ENCODE measurements at regions not wholly inside any gene's neighbourhood (a gene's known extent, or its start where the extent isn't known, plus 50 kb on each side); places are given as distances from the start of the nearest gene placed in this dataset.
A peak's percentile ranks its signal among the peaks of the same experiment; 100 is the strongest.

DNA sequence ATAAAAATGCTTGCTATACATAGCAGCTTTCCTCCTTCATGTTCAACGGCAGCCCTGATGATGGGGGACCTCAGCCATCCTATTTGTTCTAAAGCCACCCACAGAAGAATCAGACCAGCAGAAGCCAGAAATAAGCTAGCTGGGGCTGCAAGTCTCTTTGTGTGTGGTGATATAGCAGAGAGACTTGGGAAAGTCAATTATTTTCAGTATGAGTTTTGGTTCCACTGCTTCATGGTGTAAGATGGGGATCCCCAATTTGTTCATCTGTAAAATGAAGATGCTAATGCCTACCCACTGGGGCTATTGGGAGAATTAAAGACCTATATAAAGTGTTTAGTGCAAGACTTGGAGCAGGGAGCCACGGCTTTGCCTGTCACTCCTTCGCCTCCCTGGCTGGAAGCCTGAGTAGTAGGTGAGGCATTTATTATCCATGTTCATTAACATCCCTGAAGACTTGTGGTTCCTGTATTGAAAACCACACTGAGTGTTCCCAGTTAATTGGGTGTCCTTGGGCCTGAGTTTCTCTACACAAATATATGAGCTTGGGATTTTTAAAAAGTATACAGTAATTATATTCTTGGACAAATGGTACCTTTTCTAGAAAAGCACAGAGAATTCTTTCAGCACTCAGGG is 210.1 kb upstream of the SLC24A2 start:
- DNase-seq (ENCODE audit: low spot score) = no peak

DNA sequence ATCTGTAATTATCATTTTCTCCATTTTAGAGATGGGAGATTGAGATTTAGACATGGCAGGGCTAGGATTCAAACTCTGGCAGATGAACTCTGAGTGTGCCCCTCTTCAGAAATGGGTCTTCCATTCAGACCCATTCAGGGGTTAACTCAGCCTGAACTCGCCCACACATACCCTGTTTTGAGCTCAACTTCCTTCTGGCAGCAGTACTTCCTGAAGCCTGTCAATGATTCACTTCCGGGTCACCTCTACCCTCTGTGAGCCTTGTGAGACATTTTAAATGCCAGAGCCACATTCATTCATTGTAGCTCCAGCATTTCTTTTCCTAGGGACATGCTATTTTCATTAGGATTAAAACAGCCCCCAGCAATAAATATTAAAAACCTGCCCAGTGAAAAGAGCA is 209.3 kb upstream of the SLC24A2 start:
- DNase-seq (ENCODE audit: low spot score) = no peak

DNA sequence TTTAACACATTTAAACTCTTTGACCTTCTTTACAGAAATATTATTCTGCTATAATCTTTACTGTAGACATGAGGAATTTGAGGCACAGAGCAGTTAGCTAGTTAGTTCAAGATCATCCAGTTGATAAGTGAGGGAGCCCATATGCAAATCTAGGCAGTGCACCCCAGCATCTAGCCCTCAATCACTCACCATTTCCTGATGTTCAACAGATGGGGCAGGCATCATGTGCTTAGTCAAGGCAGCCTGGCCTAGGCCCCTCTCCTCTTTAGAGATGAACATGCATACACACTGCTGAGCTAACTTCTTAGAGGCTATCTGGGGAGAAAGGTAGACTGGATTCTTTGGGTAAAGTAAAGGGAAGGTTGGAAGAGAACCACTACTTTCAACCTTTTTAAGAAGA is 206.8 kb upstream of the SLC24A2 start:
- DNase-seq (ENCODE audit: low spot score) = no peak

DNA sequence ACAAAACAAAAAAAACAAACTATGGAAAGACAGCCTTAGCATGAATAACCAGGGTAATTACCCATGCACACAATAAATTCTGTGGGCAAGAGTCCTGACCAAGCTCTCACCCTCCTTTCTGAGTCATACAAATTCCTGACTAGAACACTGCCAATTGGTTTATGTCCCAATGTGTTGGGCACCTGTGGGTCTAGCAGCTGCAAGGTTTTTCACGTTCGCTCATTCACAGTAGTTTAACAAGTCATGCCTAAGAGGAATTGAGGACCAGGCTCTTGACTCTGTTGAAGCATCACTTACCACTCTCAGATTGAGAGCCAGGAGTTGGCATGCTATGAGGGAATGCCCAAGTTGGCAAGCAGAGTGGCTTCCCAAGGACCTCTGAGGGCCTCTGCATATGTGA is 205.5 kb upstream of the SLC24A2 start:
- DNase-seq (ENCODE audit: low spot score) = no peak

DNA sequence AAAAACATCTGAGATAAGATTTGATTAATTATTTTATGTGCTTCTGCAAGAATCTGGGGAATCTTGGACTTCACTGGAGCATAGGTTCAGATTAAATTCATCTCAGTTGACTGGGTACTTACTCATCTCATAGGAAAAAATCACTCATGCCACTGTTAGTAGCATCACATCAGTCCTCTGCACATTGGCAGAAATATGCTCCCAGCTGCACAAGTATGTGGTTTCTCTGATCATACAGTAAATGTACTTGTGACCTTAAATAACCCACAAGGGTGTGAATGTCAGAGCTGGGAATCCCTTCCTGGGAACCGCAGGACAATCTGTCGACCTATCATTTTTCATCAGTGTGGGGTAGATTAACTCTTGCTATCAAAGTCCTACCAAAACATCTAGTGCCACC is 203.7 kb upstream of the SLC24A2 start:
- DNase-seq (ENCODE audit: low spot score) = no peak

DNA sequence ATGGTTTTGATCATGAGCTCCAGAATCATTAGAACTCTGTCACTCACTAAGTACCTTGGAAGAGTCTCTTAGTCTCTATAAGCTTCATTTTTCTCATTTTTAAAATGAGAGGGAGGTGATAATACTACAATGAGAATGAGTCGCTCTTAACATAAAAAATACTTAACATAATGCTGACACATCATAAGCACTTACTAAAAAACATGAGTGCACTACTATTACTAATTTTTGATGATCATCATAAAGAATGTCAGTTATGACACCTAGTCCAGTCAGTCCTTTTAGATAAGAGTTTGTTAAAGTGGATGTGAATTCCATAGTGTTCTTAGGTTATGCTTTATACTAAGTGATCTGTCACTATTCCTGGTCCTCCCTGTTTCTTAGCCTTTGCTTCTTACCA is 200.4 kb upstream of the SLC24A2 start:
- DNase-seq (ENCODE audit: low spot score) = no peak

DNA sequence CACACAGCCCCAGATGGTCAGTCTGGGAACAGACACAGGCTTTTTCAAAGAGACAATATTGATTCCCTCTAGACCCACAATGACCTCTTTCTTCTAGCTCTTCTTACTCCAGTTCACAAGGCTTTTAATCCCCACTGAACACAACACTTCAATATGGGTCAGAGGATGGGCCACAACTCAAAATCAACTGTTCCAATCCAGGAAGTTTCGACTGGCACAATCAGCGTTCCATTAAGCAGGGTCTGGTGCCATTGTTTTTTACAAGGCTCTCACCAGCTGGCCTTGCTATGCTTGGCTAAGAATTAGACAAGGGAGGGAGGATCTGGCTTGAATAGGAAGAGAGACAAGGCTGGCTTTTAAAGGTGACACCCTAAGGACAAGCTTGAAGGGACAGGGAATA is 199.4 kb upstream of the SLC24A2 start:
- DNase-seq (ENCODE audit: low spot score) = no peak

DNA sequence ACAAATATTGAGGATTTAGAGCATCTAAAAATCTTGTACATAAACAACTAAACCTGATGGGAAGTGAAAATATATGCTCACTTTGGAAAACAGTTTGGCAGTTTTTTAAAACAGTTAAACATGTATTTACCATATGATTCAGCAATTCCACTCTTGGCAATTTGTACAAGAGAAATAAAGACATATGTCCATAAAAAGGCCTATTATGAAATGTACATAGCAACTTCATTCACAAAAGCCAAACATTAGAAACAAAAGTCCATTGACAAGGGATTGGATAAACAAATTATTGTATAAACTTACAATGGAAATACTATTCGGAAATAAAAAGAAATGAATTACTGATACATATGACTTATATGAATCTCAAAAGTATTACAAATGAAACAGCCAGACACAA is 196.2 kb upstream of the SLC24A2 start:
- no peak for DNase-seq (ENCODE audit: low spot score)

DNA sequence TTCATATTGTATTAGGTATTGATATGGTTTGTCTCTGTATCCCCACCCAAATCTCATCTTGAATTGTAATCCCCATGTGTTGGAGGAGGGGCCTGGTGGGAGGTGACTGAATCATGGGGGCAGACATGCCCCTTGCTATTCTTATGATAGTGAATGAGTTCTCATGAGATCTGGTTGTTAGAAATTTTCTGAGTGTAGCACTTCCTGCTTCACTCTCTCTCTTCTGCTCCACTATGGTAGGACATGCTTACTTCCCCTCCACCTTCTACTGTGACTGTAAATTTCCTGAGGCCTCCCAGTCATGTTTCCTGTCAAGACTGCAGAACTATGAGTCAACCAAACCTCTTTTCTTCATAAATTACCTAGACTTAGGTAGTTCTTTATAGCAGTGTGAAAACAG is 187.4 kb upstream of the SLC24A2 start:
- peak; percentile 26 for DNase-seq (ENCODE audit: low spot score)

DNA sequence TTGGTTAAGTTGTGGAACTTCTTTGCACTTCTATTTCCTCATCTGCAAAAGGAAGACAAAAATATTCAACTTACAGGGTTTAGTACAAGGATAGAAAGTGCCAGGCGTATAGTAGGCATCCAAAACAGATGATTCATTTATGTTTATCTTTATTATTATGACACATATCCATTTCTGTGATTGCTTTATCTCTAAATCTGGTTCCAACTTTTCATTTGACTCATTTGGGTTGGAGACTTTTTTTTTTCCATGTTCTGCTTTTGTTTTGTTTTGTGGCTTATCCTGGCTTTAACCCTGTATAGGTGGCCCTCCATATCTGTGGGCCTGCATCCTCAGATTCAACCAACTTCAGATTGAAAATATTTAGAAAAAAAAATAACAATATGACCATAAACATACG is 186.7 kb upstream of the SLC24A2 start:
- no peak for DNase-seq (ENCODE audit: low spot score)

DNA sequence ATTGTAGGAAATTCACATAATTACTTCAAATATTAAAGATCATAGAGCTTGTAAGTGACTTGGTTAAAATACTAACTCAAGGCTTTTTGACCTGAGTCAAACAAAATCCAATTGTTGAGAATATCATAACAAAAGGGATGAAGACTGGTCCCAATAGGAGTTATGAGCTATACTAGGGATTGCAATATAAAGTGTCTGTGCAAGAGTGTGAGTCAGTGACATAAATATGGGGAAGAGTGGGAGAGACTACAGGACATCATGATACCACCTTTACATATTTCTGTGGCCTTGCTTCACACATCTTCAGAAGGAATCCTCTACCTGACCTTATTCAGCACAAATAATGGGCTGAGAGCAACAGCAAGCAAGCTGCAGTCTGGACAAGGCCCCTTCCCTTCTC is 180.9 kb upstream of the SLC24A2 start:
- no peak for DNase-seq (ENCODE audit: low spot score)

DNA sequence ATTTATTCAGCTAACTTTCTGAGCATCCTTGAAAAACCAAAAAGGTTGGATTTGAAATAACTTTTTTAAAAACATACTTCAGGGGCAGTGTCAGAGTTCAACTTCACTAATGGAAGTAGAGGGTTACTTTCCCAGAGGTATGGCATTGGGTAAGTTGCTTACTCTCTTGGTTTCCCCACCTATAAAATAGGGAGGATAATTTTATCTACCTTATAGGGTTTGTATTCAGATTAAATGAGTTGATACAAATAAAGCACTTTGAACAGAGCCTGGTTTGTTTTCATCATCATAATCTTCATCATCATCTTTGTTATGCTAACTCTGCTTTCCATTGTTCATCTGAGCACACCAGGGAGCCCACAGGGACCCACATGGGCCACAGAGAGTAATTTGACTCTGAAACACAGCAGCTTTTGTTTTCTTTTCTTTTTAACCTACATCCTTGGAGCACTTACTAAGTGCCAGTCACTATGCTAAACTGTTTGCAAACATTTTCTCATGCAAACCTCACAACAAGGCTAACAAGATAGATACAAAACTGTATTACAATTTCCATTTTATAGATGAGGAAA is 179.1 kb upstream of the SLC24A2 start:
- no peak for DNase-seq (ENCODE audit: low spot score)

DNA sequence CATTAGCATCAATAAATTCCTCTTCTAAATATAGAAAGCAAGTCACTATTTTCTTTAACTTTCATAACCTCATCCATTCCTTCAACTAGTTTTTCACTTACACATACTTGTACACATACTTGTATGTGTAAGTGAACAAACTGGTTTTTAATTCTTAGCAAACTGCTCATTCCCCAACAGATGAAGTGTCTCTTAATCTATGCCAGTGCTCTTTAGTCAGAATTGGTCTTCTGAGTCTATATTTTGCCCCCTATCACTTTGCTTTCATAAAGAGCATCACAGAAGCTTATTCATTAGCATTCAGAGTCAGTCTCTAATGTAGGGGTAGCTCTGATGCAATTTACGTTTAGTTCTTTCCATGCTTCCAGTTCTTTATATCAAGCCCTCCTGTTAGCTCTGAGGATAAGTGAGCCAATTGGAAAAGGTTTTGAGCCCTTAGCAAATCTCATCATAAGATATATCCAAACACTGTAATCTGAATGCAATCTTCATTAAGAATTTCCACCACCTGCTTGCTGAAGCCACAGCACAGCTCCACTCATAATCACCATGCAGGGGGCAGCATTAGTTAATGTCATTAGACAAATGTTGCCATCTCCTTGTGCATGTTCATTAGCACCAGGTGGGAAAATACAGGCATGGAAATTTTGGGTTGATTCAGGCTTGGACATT is 178.5 kb upstream of the SLC24A2 start:
- DNase-seq (ENCODE audit: low spot score) = no peak

DNA sequence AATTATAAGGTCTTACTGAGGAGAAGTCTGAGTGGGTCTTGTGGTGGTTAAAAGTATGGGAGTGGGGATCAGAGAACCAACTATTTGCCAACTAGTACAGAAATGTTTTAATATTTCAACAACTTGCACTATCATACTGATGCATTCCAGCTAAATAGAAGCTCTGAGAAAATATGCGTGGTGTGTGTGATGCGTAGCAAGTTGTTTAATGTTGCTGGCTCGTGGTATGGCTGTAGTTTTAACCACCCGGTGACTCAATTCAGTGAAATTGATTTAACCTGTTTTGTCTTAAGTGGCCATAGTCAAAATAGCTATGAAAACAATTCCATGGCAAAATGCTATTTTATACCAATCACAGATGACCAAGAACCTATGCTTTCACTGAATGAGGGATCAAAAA is 176.5 kb upstream of the SLC24A2 start:
- DNase-seq (ENCODE audit: low spot score) = no peak

DNA sequence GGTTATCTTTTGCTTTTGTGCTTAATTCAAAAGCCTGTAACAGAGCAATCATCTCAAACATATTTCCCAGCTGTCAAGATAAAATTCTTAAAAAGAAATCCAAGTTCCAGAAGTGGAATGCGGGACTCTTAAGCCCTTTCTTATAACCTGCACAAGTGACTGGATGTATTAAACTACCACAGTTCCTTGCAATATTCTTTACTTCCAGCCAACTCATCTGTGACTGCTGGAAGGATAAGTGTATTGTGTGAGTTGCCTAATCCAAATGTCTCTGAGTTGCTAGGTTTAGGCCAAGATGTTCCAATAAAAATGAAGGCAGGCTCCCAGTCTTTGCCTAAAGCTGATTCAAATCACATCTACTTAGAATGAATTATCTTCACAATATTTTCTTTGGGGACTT is 159.2 kb upstream of the SLC24A2 start:
- no peak for DNase-seq (ENCODE audit: low spot score)

DNA sequence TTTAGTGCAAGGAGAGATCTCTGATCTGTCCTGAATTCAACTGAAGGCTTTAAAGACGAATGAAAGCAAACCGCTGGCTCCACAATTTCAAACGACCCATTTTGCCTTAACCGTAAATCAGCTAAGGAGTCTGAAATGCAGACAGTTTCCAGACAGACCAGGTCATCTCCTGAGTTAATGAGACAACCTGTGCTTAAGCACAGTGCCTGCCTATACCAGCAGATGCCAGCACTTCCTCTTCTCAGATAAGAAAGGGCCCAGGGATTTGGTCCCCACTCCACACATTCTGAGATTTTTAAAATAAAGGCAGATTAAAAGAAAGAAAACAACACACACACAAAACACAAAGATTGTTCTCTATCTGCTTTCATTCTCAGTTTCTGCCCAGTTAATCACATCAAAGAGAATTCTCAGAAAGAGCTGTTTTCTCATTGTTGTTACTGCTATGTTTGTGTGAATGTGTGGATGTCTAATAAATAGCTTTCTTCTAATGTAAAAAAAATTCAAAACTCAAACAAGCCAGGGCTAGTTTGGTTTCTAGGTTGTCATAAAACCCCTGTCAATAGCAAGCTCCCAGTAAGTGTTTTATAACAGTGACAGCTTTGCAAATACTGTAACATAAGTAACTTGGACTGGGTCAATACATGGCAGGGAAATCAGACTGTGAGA is 157.7 kb upstream of the SLC24A2 start:
- no peak for DNase-seq (ENCODE audit: low spot score)

DNA sequence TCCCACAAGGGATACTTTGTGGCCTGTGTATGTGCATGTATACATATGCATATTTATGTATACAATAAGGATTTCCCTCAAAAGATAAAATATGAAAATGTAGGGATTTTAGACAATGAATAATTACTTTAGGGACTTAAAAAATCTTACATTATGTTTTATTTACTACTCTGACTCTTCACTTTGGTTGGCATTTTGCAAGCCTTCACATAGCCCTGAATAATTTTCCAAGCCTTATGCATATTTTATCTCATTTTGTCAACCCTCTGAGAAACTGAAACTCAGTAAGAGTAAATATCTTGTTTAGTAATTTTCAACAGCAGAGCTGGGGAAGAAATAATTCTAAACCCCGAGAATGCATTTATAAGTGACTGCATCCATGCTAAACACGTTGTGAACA is 153.0 kb upstream of the SLC24A2 start:
- DNase-seq (ENCODE audit: low spot score) = no peak

DNA sequence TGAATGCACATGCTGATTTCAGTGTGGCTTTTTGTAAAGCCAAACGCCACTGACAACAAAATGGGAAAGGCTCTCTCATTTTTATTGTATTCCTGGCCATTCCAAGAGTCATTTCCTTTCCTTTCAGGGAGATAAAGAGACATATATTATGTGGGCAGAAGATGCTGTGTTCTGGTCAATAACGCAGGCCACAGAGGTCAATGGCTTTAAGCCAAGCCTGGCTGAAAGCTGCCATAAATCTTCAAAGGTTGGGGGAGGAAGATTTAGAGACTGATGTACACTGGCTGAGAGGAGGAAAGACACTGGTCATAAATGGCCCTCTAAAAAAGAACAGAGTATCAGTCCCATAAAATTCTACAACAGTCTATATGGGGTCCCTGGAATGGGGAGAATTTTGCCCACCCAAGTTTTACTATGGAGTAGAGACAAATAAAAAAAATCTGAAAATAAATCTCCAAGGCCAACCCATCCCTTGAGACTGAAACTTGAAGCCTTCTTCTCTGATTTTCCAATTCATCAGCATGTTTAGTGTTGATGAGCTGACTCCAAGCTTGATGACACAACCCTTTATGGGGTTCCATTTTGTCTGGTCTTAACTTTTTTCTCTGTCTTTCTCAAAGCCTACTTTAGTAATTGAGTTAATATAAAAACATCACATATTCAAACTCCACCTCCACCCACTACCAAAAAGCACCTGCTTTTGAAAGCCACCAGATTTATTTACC is 152.1 kb upstream of the SLC24A2 start:
- no peak for DNase-seq (ENCODE audit: low spot score)

DNA sequence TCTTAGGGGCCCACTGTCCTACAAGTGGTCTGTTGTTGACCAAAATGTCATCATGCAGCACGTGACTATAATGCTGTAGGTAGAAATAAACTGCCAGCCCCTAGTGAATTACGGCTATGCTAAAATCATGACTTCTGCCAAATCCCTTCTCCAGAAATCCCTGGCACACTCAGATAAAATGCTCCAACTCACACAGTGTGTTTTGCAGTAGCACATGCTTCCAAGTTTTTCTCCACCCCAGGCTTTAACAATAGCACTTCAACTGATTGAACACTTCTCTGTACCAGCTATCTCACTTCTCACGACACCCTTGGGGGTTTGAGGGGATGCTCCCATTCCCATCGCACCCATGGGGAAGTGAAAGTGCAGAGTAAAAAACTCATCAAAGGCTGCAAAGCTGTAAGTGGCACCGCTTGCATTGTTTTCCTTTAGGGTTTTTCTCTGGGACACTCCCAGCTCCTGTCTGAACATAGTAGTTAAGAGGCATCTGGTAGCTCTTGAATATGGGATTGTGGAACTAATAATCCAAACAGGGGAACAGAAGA is 151.0 kb upstream of the SLC24A2 start:
- DNase-seq (ENCODE audit: low spot score) = no peak

DNA sequence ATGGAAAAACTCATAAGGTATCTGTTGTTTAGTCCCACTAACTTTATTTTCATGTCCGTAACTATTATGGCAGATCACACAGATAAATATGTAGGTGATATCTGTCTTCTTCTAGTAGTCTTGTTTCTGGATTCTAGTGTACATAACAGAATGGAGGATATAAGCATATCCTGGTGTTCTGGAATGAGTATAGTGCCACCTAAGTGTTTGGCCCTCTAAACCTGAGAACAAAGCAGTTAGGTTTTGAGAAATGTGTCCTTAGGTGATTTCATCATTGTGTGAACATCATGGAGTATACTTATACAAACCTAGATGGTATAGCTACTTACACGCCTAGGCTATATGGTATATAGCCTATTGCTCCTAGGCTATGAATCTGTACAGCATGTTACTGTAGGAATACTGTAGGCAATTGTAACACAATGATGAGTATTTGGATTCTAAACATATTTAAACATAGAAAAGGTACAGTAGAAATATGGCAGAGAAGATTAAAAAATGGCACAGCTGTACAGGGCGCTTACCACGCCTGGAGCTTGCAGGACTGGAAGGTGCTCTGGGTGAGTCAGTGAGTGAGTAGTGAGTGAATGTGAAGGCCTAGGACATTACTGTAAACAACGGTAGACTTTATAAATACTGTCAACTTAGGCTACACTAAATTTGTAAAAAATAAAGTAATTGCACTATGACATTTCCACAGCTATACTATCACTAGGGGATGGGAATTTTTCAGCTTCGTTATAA is 150.3 kb upstream of the SLC24A2 start:
- DNase-seq (ENCODE audit: low spot score) = no peak

DNA sequence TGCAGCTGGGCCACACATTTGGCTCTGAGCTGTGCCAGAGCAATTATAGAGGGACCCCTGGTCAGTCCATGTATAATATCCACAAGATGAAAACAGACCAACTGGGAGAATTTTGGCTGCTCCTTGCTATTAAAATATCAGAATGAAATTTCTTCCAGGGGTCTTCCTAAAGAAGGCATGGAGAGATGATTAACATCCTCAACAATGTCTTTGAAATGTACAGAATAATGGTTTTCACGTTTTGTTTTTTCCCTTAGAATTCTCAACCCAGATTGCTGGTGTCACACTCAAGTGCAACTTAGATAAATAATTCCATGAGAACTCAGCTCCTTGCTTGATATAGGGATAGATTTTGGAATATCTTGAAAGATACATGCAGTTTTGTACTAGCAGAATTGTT is 148.3 kb upstream of the SLC24A2 start:
- no peak for DNase-seq (ENCODE audit: low spot score)

DNA sequence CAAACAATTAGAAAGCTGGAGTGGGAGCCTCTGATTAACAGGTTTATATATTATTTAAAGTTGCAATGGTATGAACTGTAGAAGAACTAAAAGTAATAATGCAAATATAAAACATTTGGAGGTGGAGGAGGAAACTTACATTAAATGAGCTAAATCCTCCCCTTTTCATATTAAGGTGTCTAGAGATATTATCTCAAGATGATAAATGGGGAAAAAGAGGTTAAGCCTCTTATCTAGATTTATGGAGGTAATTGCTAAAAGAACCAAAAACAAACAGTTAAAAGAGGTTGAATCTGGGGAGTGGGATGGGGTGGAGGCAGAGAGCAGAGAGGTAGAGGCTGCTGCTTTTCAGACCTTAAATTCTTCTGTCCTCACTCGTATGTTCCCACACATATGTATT is 147.8 kb upstream of the SLC24A2 start:
- no peak for DNase-seq (ENCODE audit: low spot score)
